Aorta (tissue), 5 donors: ENCODE measurements at regions not wholly inside any gene's neighbourhood (a gene's known extent, or its start where the extent isn't known, plus 50 kb on each side); places are given as distances from the start of the nearest gene placed in this dataset.

ENCODE experiments used
- ATAC-seq: fragments of 200-7000 bp; cut with Tn5 transposase; one replicate; pipeline ENCODE4 v1.9.1; 2022; ENCODE audit warnings: moderate library complexity; ENCODE audit not compliant: low FRiP score
- DNase-seq, 2 donors: peaks; one replicate each; pipeline ENCODE4 v3.0.0-alpha.2; 2020
- H3K27ac ChIP-seq, 2 donors: one replicate each; pipeline ENCODE4 v1.5.1; 2013; ENCODE audit warnings: low read length in 2 of 2, mild to moderate bottlenecking in 2 of 2, moderate library complexity in 2 of 2, control low read depth in 1 of 2, inconsistent platforms in 1 of 2, low read depth in 1 of 2
- H3K27me3 ChIP-seq, 2 donors: one replicate each; pipeline ENCODE4 v1.6.1; 2013; ENCODE audit warnings: control low read depth in 1 of 2, low read length in 1 of 2, mild to moderate bottlenecking in 1 of 2, moderate library complexity in 1 of 2; ENCODE audit not compliant: insufficient read depth in 2 of 2, control insufficient read depth in 1 of 2
- H3K36me3 ChIP-seq, 2 donors: one replicate each; pipeline ENCODE4 v1.6.1; 2013; ENCODE audit warnings: control low read depth in 1 of 2, low read length in 1 of 2, mild to moderate bottlenecking in 1 of 2; ENCODE audit not compliant: insufficient read depth in 2 of 2, control insufficient read depth in 1 of 2
- H3K4me1 ChIP-seq, 2 donors: one replicate each; pipeline ENCODE4 v1.6.1; 2013; ENCODE audit warnings: low read length in 2 of 2, control low read depth in 1 of 2, mild to moderate bottlenecking in 1 of 2, moderate library complexity in 1 of 2; ENCODE audit not compliant: insufficient read depth in 2 of 2, control insufficient read depth in 1 of 2
- H3K4me3 ChIP-seq, 2 donors: one replicate each; pipeline ENCODE4 v1.5.1; 2013; ENCODE audit warnings: low read length in 2 of 2, control low read depth in 1 of 2, mild to moderate bottlenecking in 1 of 2
- H3K9me3 ChIP-seq: one replicate; pipeline ENCODE4 v1.6.1; 2013; ENCODE audit warnings: mild to moderate bottlenecking, low read length; ENCODE audit not compliant: control insufficient read depth
- WGBS, 2 donors: extraction: QIAGEN DNeasy Blood & Tissue Kit; methylation state at CpG; one replicate each; pipeline ENCODE4 v1.1.7; 2013; 5-methylcytosine and 5-hydroxymethylcytosine counted together
- intact Hi-C, 2 donors: fragments of 100-400 bp; cut with DNase I; formaldehyde crosslinking; loops; one replicate each; pipeline versions ENCODE4 v1.14.2 to v1.15.0; 2022
- donor health status: healthy with polysubstance abuse.
- donor health status: Bipolar disorder and iron deficiency.
- donor health status: DM: no; HTN: no; CAD: no.
- donor health status: DM: no; HTN: no; CAD: no.
- donor health status: DM: yes; HTN: yes; CAD: no.

DNA sequence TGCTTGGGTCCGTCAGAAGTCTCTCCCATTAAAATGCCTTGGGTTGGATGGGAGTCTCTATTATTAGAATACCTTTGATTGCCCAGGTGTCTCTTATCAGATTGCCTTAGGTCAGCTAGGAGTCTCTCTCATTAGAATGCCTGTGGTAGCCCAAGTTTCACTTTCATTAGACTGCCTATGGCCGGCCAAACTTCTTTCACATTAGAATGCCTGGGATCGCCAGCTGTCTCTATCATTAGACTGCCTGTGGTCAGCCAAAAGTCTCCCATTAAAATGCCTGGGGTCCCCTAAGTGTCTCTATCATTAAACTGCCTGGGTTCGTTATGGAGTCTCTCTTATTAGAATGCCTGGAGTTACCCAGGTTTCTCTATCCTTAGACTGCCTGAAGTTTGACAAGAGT, 1476.7 kb downstream of the UQCRFS1 start:
- intact Hi-C loops = no loop called here
- no peak for DNase-seq
- no peak overlapping the region for H3K4me3 ChIP-seq
- no peak for ATAC-seq
- peaks cover 11 to 70% of the 10 kb centered on the region in 2 donors for H3K36me3 ChIP-seq
- WGBS, 2 donors = 93 to 96% methylated on average over 4 of the region's 4 CpGs
- H3K4me1 ChIP-seq = no peaks in the 10 kb centered on the region
- H3K27ac ChIP-seq = no peak overlapping the region
- no peaks in the 10 kb centered on the region for H3K27me3 ChIP-seq
- H3K9me3 ChIP-seq = peaks cover 28% of the 10 kb centered on the region

DNA sequence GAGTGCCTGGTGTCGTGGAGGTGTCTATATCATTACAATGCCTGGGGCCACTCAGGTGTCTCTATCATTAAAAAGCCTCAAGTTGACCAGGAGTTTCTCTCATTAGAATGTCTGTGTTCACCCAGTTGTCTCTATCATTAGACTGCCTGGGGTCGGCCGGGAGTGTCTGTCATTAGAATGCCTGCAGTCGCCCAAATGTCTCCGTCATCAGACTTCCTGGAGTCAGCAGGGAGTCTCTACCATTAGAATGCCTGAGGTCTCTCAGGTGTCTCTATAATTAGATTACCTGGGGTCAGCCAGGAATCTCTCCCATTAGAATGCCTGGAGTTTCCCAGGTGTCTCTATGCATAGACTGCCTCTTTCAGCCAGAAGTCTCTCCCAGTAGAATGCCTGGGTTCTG, 1477.6 kb downstream of the UQCRFS1 start:
- H3K27ac ChIP-seq = no peak overlapping the region
- H3K27me3 ChIP-seq = no peaks in the 10 kb centered on the region
- no peak overlapping the region for H3K4me3 ChIP-seq
- peaks cover 26% of the 10 kb centered on the region for H3K9me3 ChIP-seq
- no peaks in the 10 kb centered on the region for H3K4me1 ChIP-seq
- no peak for DNase-seq
- H3K36me3 ChIP-seq = peaks cover 11 to 67% of the 10 kb centered on the region in 2 donors
- ATAC-seq = no peak
- intact Hi-C loops = no loop called here
- 93 to 97% methylated on average over 5 of the region's 5 CpGs for WGBS, 2 donors

DNA sequence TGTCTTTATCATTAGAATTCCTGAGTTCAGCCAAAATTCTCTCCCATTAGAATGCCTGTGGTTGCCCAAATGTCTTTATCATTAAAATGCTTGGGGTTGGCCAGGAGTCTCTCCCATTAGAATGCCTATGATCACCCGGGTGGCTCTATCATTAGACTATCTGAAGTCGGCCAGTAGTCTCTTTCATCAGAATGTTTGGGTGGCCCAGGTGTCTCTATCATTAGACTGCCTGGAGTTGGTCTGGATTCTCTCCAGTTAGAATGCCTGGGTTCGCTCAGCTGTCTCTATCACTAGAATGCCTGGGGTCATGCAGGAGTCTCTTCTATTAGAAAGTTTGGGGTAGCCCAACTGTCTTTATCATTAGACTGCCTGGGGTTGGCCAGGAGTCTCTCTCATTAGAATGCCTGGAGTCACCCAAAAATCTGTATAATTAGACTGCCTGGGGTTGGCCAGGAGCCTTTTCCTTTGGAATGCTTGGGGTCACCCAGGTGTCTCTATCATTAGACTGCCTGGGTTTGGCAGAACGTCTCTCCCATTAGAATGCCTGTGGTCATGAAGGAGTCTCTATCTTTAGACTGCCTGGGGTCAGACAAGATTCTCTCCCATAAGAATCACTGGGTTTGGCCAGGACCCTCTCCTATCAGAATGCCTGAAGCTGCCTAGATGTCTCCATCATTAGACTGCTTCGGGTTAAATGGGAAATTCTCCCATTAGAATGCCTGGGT, 1478.3 kb downstream of the UQCRFS1 start:
- no peaks in the 10 kb centered on the region for H3K4me1 ChIP-seq
- H3K36me3 ChIP-seq = peaks cover 8 to 64% of the 10 kb centered on the region in 2 donors
- DNase-seq (no peak), ATAC-seq (no peak)
- 94 to 95% methylated on average over 5 of the region's 5 CpGs for WGBS, 2 donors
- intact Hi-C loops = no loop called here
- no peaks in the 10 kb centered on the region for H3K27me3 ChIP-seq
- no peak overlapping the region for H3K27ac ChIP-seq
- no peak overlapping the region for H3K4me3 ChIP-seq
- H3K9me3 ChIP-seq = peaks cover 22% of the 10 kb centered on the region

- 95 to 96% methylated on average over 4 of the region's 4 CpGs for WGBS, 2 donors
- DNase-seq = no peak
Measured at GRCh38 chr19:27733551-27734266, 1479.2 kb downstream of the UQCRFS1 start.

GRCh38 chr19:27729332-27729731, 1483.6 kb downstream of the UQCRFS1 start:
- WGBS, 2 donors = 90 to 97% methylated on average over 2 of the region's 2 CpGs
- DNase-seq (no peak), ATAC-seq (no peak)
- no peak overlapping the region for H3K27ac ChIP-seq
- H3K9me3 ChIP-seq = peaks cover 4% of the 10 kb centered on the region
- H3K27me3 ChIP-seq = no peaks in the 10 kb centered on the region
- intact Hi-C loops = no loop called here
- H3K4me3 ChIP-seq = no peak overlapping the region
- H3K36me3 ChIP-seq = peaks cover 4 to 28% of the 10 kb centered on the region in 2 donors
- no peaks in the 10 kb centered on the region for H3K4me1 ChIP-seq

More at GRCh38 chr19:27733551-27734266, 1479.2 kb downstream of the UQCRFS1 start:
- Histone ChIP-seq H3K27me3 (no peaks in the 10 kb centered on the region), H3K27ac (no peak overlapping the region), H3K4me1 (no peaks in the 10 kb centered on the region), H3K36me3 (peaks cover 8 to 60% of the 10 kb centered on the region in 2 donors), H3K4me3 (no peak overlapping the region), H3K9me3 (peaks cover 18% of the 10 kb centered on the region)
- intact Hi-C loops = no loop called here
- no peak for ATAC-seq

DNA sequence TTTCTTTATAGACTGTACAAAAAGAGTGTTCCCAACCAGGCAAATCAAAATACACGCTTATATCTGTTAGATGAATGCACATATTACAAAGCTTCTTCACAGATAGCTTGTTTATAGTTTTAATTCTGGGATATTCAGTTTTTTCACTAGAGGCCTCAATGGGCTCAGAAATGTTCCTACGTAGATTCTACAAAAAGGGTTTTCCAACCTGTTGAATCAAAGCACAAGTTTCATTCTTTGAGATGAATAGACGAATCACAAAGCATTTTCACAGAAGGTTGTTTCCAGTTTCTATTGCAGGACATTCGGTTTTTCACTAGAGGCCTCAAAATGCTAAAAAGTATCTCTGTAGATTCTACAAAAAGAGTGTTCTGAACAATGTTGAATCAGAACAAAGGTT, 1490.3 kb downstream of the UQCRFS1 start:
- H3K9me3 ChIP-seq = no peaks in the 10 kb centered on the region
- no peak overlapping the region for H3K27ac ChIP-seq
- no peaks in the 10 kb centered on the region for H3K36me3 ChIP-seq
- ATAC-seq (no peak), DNase-seq (no peak)
- no peak overlapping the region for H3K4me3 ChIP-seq
- no peaks in the 10 kb centered on the region for H3K4me1 ChIP-seq
- no peaks in the 10 kb centered on the region for H3K27me3 ChIP-seq
- intact Hi-C loops = no loop called here
- 84 to 89% methylated on average over 4 of the region's 4 CpGs for WGBS, 2 donors

DNA sequence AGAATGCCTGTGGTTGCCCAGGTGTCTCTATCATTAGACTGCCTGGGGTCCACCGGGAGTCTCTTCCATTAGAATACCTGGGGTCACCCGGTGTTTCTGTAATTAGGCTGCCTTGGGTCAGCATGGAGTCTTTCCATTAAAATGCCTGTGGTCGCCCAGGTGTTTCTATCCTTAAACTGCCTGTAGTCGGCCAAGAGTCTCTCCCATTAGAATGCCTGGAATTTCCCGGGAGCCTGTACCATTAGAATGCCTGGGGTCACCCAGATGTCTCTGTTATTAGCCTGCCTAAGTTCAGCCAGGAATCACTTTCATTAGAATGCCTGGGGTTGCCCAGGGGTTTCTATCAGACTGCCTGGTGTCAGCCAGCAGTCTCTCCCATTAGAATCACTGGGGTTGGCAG, 1492.8 kb downstream of the UQCRFS1 start:
- 89% methylated on average over 5 of the region's 5 CpGs for WGBS, 2 donors

DNA sequence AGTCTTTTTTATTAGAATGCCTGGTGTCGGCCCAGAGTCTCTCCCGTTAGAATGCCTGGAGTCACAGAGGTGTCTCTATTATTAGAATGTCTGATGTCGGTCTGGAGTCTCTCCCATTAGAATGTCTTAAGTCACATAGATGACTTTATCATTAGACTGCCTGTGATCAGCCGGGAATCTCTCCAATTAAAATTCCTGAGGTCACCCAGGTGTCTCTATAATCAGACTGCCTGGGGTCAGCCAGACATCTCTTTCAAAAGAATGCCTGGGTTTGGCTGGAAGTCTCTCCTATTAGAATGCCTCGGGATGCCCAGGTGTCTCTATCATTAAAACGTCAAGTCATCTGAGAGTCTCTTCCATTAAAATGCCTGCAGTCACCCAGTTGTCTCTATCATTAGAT, 1493.9 kb downstream of the UQCRFS1 start:
- Histone ChIP-seq H3K9me3 (no peaks in the 10 kb centered on the region), H3K27ac (no peak overlapping the region), H3K4me1 (no peaks in the 10 kb centered on the region), H3K36me3 (no peaks in the 10 kb centered on the region), H3K4me3 (no peak overlapping the region), H3K27me3 (no peaks in the 10 kb centered on the region)
- intact Hi-C loops = no loop called here
- DNase-seq (no peak), ATAC-seq (no peak)
- 87% methylated on average over 6 of the region's 6 CpGs for WGBS, 2 donors

More for the DNA sequence above, 1492.8 kb downstream of the UQCRFS1 start:
- H3K36me3 ChIP-seq = no peaks in the 10 kb centered on the region
- intact Hi-C loops = no loop called here
- no peak overlapping the region for H3K27ac ChIP-seq
- H3K27me3 ChIP-seq = no peaks in the 10 kb centered on the region
- ATAC-seq (no peak), DNase-seq (no peak)
- H3K4me3 ChIP-seq = no peak overlapping the region
- no peaks in the 10 kb centered on the region for H3K9me3 ChIP-seq
- H3K4me1 ChIP-seq = no peaks in the 10 kb centered on the region

- Histone ChIP-seq H3K27me3 (no peaks in the 10 kb centered on the region), H3K4me3 (no peak overlapping the region), H3K36me3 (no peaks in the 10 kb centered on the region), H3K4me1 (no peaks in the 10 kb centered on the region), H3K27ac (no peak overlapping the region), H3K9me3 (no peaks in the 10 kb centered on the region)
- WGBS, 2 donors = 63 to 71% methylated on average over 4 of the region's 4 CpGs
- ATAC-seq (no peak), DNase-seq (no peak)
- intact Hi-C loops = no loop called here
Measured at GRCh38 chr19:27718234-27718633, 1494.7 kb downstream of the UQCRFS1 start.
